Heart right ventricle (tissue), 16 donors: ENCODE measurements at regions not wholly inside any gene's neighbourhood (a gene's known extent, or its start where the extent isn't known, plus 50 kb on each side); places are given as distances from the start of the nearest gene placed in this dataset.

Experiments
- ATAC-seq, 8 donors: fragments of 200-7000 bp; cut with Tn5 transposase; one replicate each; pipeline ENCODE4 v1.9.1; 2020; ENCODE audit warnings: mild to moderate bottlenecking in 8 of 8, moderate library complexity in 8 of 8, moderate number of reproducible peaks in 1 of 8
- DNase-seq, 2 donors: peaks; one replicate each; pipeline ENCODE4 v3.0.0-alpha.2; 2020
- H3K27ac ChIP-seq, 10 donors: fragments of 200-600 bp; sonication (generic) in 2 of 10; one replicate each; pipeline versions ENCODE4 v1.5.0 to v1.8.0; 2020 to 2022; ENCODE audit warnings: mild to moderate bottlenecking in 3 of 10
- H3K27me3 ChIP-seq, 7 donors: fragments of 200-600 bp; one replicate each; pipeline ENCODE4 v1.8.0; 2021 to 2022; ENCODE audit warnings: mild to moderate bottlenecking in 2 of 7
- H3K36me3 ChIP-seq, 9 donors: fragments of 200-600 bp; sonication (generic) in 1 of 9; one replicate each; pipeline versions ENCODE4 v1.5.0 to v1.8.0; 2020 to 2022; ENCODE audit warnings: mild to moderate bottlenecking in 2 of 9
- H3K4me1 ChIP-seq, 9 donors: fragments of 200-600 bp; sonication (generic) in 1 of 9; one replicate each; pipeline versions ENCODE4 v1.5.0 to v1.8.0; 2020 to 2022; ENCODE audit warnings: mild to moderate bottlenecking in 4 of 9
- H3K4me3 ChIP-seq, 10 donors: fragments of 200-600 bp; sonication (generic) in 2 of 10; one replicate each; pipeline versions ENCODE4 v1.5.0 to v1.8.0; 2020 to 2022; ENCODE audit warnings: mild to moderate bottlenecking in 7 of 10, moderate library complexity in 2 of 10
- H3K9me3 ChIP-seq, 11 donors: fragments of 200-600 bp in 10 of 11; sonication (generic) in 2 of 11; one replicate each; pipeline versions ENCODE4 v1.5.0 to v1.8.0; 2013 to 2022; ENCODE audit warnings: mild to moderate bottlenecking in 2 of 11, control low read depth in 1 of 11, moderate library complexity in 1 of 11
- WGBS, 2 donors: extraction: QIAGEN DNeasy Blood & Tissue Kit; methylation state at CpG; one replicate each; pipeline ENCODE4 v1.1.7; 2013; ENCODE audit warnings: inconsistent platforms in 1 of 2; 5-methylcytosine and 5-hydroxymethylcytosine counted together
- intact Hi-C, 10 donors: fragments of 100-400 bp; cut with DNase I; formaldehyde crosslinking; loops; one replicate each; pipeline versions ENCODE4 v1.11.1 to v1.14.2; 2022
- TF ChIP-seq, protein P1 (sequence below), 9 donors: fragments of 200-600 bp; sonication (generic) in 2 of 9; IDR thresholded peaks; one replicate each; pipeline versions ENCODE4 v1.5.0 to v1.8.0; 2021 to 2022; ENCODE audit warnings: antibody characterized with exemption in 9 of 9, mild to moderate bottlenecking in 5 of 9, moderate library complexity in 1 of 9
- donor health status: Arrhythmogenic right ventricular cardiomyopathy.
- donor health status: ischemic (EF 13 %, LVEDD 7.1; RV severe dilation, severe dysfunction).
- donor health status: healthy with polysubstance abuse.
- donor health status: DM: no; HTN: yes; CAD: no.
- donor health status: DM: no; HTN: no; CAD: no.
- donor health status: ischemic (EF 25% LVEDD 6.9; RV normal size, moderate dysfunction).
- donor health status: ischemic (EF 25% LVEDD 5.7; RV mildly dilated, moderate dysfunction).
- donor health status: healthy.
- donor health status: DM: yes; HTN: yes; CAD: no.
- donor health status: Ischemic cardiomyopathy.
- donor health status: ischemic (EF 35%, LVEDD 5.7; RV mildly dilated, moderate dysfunction).
- donor health status: nonischemic (EF 11% LVEDD 7.7; RV severe dilation, severe dysfunction).
- donor health status: DM: yes; HTN: yes; CAD: no.
- donor health status: PGD.
- donor health status: ischemic (EF 29% LVEDD 5.4; RV normal size, mild dysfunction).
- donor health status: nonischemic (EF 23%, LVEDD 6.1; RV moderate dilation, normal function).

DNA sequence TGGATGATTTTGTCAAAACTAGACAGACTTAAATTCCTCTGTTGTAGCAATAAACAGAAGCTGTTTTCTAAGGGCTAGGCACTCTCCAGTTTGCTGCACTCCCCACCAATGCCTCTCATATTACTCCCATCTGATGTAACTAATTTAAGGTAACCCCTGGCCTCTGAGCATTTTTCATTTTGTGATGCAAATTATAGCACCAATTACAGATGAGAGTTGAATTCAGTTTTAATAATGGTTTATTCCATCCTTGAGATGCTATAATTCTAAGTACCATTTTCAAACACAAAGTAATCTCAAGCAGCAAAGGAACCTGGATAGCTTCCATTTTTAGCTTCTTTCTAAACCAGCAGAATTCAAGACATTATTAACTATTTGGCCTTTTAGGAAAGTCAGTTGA, 280.4 kb upstream of the DAB1 start:
- intact Hi-C loops: no loop called here
- H3K4me1 ChIP-seq: no peaks in the 10 kb centered on the region
- no peak overlapping the region for H3K27ac ChIP-seq
- H3K36me3 ChIP-seq: no peaks in the 10 kb centered on the region
- ATAC-seq: no peak
- TF ChIP-seq, protein P1, sequence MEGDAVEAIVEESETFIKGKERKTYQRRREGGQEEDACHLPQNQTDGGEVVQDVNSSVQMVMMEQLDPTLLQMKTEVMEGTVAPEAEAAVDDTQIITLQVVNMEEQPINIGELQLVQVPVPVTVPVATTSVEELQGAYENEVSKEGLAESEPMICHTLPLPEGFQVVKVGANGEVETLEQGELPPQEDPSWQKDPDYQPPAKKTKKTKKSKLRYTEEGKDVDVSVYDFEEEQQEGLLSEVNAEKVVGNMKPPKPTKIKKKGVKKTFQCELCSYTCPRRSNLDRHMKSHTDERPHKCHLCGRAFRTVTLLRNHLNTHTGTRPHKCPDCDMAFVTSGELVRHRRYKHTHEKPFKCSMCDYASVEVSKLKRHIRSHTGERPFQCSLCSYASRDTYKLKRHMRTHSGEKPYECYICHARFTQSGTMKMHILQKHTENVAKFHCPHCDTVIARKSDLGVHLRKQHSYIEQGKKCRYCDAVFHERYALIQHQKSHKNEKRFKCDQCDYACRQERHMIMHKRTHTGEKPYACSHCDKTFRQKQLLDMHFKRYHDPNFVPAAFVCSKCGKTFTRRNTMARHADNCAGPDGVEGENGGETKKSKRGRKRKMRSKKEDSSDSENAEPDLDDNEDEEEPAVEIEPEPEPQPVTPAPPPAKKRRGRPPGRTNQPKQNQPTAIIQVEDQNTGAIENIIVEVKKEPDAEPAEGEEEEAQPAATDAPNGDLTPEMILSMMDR (IDR thresholded peaks at IDR 0.05): no peak
- no peaks in the 10 kb centered on the region for H3K9me3 ChIP-seq
- H3K4me3 ChIP-seq: no peak overlapping the region
- no peaks in the 10 kb centered on the region for H3K27me3 ChIP-seq
- DNase-seq: no peak

DNA sequence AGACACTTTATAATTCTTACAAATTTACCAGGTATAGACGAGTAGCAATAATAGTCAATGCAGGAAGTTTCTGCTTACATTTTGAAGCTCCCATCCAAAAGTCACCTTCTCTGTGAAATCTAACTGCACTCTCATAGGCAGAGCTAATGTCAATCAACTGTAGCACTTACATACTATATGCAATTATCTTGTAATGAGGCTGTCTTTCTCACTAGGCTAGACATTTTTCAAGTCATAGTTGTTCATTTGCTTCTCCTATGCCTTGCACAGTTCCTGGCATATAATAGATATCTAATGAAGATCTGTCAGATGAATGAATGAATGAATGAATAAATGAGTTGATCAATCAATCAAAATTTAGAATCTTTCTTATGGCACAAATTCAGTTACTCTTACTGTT, 273.0 kb upstream of the DAB1 start:
- Histone ChIP-seq H3K27ac (no peak overlapping the region), H3K4me1 (no peaks in the 10 kb centered on the region), H3K27me3 (no peaks in the 10 kb centered on the region), H3K36me3 (no peaks in the 10 kb centered on the region), H3K9me3 (peaks cover 0 to 19% (median 4%) of the 10 kb centered on the region in 11 donors), H3K4me3 (no peak overlapping the region)
- 80% methylated on average over 1 of the region's 1 CpG for WGBS, 2 donors
- DNase-seq: no peak
- TF ChIP-seq, protein P1 (IDR thresholded peaks at IDR 0.05): no peak
- no peak for ATAC-seq
- intact Hi-C loops: no loop called here

DNA sequence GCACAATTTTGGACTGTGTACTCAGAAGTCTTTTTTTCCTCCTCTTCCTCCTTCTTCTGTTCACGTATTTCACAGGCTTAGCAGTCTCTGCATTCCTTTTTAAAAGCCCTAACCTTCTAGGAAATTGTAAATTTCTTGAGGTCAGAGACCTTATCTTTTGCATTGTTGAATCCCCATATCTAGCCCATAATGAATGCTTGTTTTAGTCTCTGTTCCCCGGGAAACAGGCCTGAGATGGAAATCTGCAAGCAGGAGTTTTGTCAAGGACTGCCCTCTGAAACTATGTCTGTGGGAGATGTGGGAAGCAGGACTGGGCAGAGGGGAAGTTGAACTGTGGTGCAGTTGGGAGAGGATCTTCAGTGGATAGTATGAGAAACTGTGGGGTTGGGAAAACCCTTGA, 272.2 kb upstream of the DAB1 start:
- H3K9me3 ChIP-seq: peaks cover 0 to 26% (median 4%) of the 10 kb centered on the region in 11 donors
- 38 to 42% methylated on average over 2 of the region's 2 CpGs for WGBS, 2 donors
- no peaks in the 10 kb centered on the region for H3K4me1 ChIP-seq
- ATAC-seq (no peak), DNase-seq (no peak)
- TF ChIP-seq, protein P1 (IDR thresholded peaks at IDR 0.05): no peak
- no peak overlapping the region for H3K27ac ChIP-seq
- no peaks in the 10 kb centered on the region for H3K27me3 ChIP-seq
- intact Hi-C loops: no loop called here
- no peak overlapping the region for H3K4me3 ChIP-seq
- H3K36me3 ChIP-seq: no peaks in the 10 kb centered on the region

DNA sequence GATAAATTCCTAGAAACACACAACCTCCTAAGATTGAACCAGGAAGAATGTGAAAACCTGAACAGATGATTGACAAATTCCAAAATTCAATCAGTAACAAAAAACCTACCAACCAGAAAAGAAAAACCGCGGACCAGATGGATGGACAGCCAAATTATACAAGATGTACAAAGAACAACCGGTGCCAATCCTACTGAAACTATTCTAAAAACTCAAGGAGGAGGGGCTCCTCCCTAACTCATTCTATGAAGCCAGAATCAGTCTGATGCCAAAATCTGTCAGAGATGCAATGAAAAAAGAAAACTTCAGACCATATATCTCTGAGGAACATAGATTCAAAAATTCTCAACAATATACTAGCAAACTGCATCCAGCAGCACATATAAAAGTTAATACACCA, 262.4 kb upstream of the DAB1 start:
- no peak for DNase-seq
- TF ChIP-seq, protein P1 (IDR thresholded peaks at IDR 0.05): no peak
- Histone ChIP-seq H3K27ac (no peak overlapping the region), H3K4me1 (no peaks in the 10 kb centered on the region), H3K27me3 (no peaks in the 10 kb centered on the region), H3K4me3 (no peak overlapping the region), H3K9me3 (peaks cover 0 to 72% (median 9%) of the 10 kb centered on the region in 11 donors), H3K36me3 (no peaks in the 10 kb centered on the region)
- intact Hi-C loops: no loop called here
- ATAC-seq: no peak
- WGBS, 2 donors: 89 to 91% methylated on average over 3 of the region's 3 CpGs
